T-helper 2 cell (primary cell): ENCODE measurements at regions not wholly inside any gene's neighbourhood (a gene's known extent, or its start where the extent isn't known, plus 50 kb on each side); places are given as distances from the start of the nearest gene placed in this dataset.
"Not testable (repeated sequence)": the region's sequence is repeated elsewhere in the genome, so short reads cannot be mapped to it uniquely, and the experiment has no call there.

Experiments
- DNase-seq, 5 experiments: peaks; one replicate each; pipeline versions ENCODE4 v3.0.0 to v3.0.0-alpha.2; 2012 to 2022

DNA sequence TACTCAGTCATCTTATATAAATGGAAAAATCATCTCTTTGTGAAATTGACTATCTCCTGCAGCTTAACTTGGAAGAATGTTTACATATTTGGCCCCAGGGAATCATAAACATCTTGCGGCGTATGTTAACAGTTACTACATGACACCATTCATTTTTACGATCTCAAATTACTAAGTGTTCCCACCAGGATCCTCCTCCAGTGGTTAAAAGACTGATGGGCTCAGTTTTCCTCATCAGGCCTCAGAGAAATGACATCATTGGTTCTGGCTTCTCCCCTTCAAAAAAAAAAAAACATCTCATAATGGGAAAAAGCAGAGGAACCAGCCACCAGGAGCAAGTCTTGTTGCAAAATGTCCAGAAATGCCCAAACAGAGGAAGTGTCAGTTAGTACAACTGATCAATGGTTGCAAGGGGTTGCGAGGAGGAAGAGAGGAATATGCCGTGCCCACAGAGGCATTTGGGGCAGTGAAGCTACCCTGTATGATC lies 70.5 kb upstream of the LIPC start:
- no peak for DNase-seq

DNA sequence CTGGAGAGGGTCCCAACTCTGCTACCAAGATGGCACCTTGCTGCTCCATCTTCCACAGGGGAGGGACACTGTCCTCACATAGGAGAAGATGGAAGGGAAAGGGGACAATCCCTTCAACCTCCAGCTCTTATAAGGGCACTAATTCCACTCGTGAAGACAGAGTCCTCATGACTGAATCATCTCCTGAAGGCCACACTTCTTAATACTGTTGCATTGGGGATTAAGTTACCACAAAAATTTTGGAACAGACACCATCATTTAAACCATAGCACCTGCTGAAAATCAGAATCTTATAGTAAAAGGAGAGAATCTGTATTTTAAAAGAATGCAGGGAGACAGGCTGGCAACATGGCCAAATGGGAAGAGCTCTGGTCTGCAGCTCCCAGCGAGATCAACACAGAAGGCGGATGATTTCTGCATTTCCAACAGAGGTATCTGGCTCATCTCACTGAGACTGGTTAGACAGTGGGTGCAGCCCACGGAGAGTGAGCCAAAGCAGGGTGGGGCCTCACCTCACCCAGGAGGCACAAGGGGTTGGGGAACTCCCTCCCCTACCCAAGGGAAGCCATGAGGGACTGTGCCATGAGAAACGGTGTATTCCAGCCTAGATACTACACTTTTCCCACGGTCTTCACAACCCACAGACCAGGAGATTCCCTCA lies 69.4 kb upstream of the LIPC start:
- no peak for DNase-seq

DNA sequence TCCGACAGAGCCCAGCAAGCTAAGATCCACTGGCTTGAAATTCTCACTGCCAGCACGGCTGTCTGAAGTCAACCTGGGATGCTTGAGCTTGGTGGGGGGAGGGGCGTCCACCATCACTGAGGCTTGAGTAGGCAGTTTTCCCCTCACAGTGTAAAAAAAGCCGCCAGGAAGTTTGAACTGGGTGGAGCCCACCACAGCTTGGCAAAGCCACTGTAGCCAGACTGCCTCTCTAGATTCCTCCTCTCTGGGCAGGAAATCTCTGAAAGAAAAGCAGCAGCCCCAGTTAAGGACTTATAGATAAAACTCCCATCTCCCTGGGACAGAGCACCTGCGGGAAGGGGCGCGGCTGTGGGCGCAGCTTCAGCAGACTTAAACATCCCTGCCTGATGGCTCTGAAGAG lies 68.7 kb upstream of the LIPC start:
- DNase-seq, result not testable (repeated sequence)

DNA sequence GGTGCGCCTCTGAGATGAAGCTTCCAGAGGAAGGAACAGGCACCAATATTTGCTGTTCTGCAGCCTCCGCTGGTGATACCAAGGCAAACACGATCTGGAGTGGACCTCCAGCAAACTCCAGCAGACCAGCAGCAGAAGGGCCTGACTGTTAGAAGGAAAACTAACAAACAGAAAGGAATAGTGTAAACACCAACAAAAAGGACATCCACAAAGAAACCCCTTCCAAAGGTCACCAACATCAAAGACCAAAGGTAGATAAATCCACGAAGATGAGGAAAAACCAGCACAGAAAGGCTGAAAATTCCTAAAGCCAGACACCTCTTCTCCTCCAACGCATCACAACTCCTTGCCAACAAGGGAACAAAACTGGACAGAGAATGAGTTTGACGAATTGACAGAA lies 68.1 kb upstream of the LIPC start:
- not testable (repeated sequence) for DNase-seq

DNA sequence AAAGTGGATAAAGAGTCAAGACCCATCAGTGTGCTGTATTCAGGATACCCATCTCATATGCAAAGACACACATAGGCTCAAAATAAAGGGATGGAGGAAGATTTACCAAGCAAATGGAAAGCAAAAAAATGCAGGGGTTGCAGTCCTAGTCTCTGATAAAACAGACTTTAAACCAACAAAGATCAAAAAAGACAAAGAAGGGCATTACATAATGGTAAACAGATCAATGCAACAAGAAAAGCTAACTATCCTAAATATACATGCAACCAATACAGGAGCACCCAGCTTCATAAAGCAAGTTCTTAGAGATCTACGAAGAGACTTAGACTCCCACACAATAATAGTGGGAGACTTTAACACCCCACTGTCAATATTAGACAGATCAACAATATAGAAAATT lies 66.7 kb upstream of the LIPC start:
- not testable (repeated sequence) for DNase-seq

DNA sequence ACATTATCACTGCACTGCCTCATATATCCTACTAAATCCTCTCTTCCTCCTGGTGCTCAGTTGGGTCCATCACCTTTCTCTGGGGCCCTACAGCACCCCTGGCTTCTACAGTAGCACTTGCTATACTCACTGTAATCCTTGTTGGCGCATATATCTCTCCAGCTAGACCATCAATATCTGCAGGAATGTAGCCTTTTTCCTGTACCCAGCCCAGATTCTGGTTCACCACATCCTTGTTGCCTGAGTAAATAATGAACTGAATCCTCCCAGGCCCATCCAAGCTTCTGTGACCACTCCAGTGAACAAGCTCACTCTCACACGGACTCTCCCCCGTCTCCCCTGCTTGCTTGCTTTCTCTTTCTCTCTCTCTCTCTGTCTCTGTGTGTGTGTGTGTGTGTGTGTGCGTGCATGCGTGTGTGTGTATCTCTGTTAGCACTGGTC lies 62.5 kb upstream of the LIPC start:
- peak in 2 of 5 experiments; percentile 19 to 30 for DNase-seq

DNA sequence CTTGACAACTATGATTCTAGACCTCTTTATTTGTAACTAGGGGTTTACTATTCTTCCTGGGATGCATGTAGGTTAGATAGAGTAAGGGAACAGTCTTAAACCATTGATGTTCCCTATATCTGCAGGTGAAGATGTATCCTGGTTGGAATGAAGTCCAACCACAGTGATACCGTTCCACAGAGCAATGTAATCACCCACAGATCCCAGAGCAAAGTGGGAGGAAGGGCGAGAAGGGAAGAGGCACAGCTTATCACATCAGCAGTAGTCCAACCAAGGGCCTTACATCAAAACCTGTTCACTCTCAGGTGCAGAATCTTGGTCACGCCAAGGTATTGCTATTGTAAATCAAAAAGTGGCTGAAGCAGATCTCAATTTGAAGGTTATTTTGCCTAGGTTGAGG lies 61.8 kb upstream of the LIPC start:
- DNase-seq, result no peak

DNA sequence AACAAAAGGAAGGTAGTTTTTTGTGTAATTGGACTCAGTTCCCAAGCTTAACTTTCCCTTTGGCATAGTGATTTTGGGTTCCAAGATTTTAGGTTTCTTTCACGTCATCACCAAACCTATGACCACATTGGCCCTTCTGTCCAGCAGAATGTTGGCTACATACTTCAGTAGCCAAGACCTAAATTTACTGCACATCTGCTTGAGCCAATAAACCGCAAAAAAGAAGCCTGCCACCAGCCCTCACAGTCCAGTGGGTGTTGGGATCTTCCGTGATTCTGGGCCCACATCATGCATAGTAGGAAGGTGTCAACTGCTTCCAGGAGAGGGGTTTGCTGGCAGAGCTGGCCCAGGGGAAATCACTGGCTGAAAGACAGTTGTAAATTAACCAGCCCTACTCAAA lies 57.6 kb upstream of the LIPC start:
- DNase-seq, result no peak

DNA sequence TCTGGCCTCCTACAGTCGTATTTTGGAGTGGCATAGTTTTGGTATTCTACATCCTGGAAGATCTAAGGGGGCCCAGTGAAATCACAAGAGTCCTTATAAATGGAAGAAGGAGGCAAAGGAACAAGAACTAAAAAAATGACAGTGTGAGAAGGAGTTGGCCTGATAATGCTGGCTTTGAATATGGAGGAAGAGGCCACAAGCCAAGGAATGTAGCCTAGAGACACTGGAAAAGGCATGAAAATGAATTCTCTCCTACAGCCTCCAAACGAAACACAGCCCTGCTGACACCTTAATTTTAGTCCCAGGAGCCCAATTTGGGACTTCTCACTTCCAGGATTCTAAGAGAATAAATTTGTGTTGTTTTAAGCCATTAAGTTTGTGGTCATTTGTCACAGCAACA lies 54.6 kb upstream of the LIPC start:
- no peak for DNase-seq

DNA sequence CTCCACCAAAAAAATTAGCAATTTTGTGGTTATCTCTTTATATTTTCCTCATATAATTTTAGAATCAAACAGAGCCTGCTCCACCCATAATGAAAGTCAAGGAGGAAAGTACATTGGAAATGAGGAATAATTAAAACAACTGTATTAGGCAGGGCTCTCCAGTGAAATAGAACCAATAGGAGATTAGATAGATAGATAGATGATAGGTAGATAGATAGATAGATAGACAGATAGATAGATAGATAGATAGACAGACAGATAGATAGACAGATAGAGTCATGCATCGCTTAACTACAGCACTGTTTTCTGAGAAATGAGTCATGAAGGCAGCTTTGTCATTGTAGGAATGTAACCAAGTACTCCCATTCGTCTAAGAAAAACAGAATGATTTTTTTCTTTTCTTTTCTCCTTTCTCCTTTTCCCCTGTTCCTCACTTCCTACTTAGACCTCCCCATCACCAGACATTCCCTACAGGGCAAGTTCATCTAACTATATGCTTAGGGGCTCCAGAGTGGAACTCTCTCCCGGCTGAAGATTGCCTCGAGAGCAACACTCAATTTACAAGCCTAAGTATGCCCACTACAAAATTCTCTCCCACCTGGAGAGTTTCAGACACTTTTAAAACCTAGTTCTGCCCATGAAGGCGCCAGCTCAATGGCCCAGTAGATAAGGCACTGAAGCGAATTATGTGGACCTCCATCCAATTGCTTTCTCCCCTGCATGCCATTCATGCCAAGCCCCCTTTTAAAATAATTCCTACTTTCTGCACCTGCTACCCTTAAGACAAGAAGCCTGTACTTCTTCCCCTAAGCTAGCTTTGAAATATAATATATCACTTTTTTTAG lies 53.3 kb upstream of the LIPC start:
- DNase-seq, result no peak

DNA sequence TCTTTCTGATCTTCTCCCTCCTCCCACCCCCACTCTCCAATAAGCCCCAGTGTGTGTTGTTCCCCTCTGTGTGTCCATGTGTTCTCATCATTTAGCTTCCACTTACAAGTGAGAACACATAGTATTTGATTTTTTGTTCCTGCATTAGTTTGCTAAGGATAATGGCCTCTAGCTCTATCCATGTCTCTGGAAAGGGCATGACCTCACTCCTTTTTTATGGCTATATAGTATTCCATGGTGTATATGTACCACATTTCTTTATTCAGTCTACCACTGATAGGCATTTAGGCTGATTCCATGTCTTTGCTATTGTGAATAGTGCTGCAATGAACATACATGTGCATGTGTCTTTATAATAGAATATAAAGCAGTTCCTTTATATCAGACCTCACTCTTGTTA lies 52.3 kb upstream of the LIPC start:
- DNase-seq, result not testable (repeated sequence)

DNA sequence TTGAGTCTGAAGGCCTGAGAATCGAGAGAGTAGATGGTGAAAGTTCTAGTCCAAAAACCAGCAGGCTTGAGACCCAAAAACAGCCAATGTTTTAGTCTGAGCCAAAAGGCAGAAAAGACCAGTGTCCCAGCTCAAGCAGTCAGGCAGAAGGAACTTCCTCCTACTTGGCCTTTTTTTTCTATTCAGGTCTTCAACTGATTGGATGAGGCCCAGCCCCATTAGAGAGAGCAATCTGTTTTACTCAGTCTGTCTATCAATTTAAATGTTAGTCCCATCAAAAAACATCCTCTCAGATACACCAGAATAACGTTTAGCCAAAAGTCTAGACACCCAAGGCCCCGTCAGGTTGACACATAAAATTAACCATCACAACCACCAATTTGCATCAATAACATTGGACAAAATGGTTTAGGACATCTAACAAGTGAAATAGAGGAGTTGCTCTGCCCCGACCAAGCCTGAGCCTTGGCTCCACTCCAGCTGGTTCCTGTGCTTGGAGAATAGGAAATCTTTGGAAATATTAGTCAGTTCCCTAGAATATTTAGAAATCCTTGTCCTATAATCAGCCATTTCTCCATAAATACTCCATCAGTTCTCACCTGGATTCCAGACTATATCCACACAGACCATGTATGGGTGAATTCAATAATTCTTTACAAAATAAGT lies 51.4 kb upstream of the LIPC start:
- no peak for DNase-seq

DNA sequence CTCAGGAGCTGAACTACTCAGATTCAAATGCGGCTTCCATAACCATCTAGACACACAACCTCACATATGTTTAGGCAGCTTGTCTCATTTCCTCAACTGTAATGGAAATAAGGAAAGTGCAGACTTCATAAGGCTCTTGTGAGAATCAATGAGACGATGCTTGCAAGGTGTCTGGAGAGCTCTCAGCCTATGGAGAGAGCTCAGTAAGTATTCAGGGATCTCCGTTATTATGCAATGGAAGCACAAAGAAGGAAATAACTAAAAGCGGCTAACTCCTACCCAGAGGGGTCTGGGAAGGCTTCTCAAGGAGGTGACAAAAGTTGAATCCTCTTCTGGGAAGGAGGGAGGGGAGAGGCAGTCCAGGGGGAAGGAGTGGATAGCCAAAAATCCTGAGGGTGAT lies 50.1 kb upstream of the LIPC start:
- DNase-seq, result no peak
